Fibroblast of lung (primary cell): ENCODE measurements at regions not wholly inside any gene's neighbourhood (a gene's known extent, or its start where the extent isn't known, plus 50 kb on each side); places are given as distances from the start of the nearest gene placed in this dataset.

Experiments used
- CTCF ChIP-seq, 2 donors: IDR thresholded peaks in 1 of 2; conservative IDR thresholded peaks in 1 of 2; 1 replicate in 1 of 2; 2 replicates in 1 of 2; pipeline ENCODE4 v1.5.1; 2011 to 2012; ENCODE audit warnings: low read length in 2 of 2, control low read depth in 1 of 2, inconsistent platforms in 1 of 2, low read depth in 1 of 2, mild to moderate bottlenecking in 1 of 2
- EZH2 ChIP-seq: IDR thresholded peaks from 2 replicates; pipeline ENCODE4 v1.5.1; 2012; ENCODE audit warnings: low read length, control low read depth, mild to moderate bottlenecking; ENCODE audit errors: missing control alignments

- TF ChIP-seq CTCF (conservative IDR thresholded peaks at IDR 0.05 in 1 of 2, IDR thresholded peaks at IDR 0.05 in 1 of 2; ENCODE audit: low read depth in 1 of 2, low read length in 2 of 2) (no peak), EZH2 (no peak)
These were observed 184.7 kb upstream of the PLEKHG7 start for GRCh38 chr12:92518071-92518470.
